ENCODE measurements at regions not wholly inside any gene's neighbourhood (a gene's known extent, or its start where the extent isn't known, plus 50 kb on each side); places are given as distances from the start of the nearest gene placed in this dataset.

GRCh38 chr9:115980054-115980453 is 173.5 kb upstream of the PAPPA start:
- TF ChIP-seq ARNTL (CRISPR knock-in tag; IDR thresholded peaks at IDR 0.05) = no peak
- no peak for TF ChIP-seq ZFX (CRISPR knock-in tag; IDR thresholded peaks at IDR 0.05; ENCODE audit: low read depth)
- TF ChIP-seq GTF2F1 (IDR thresholded peaks at IDR 0.05; ENCODE audit: low read length) = no peak
- TF ChIP-seq PBX3 (CRISPR knock-in tag; IDR thresholded peaks at IDR 0.05; ENCODE audit: borderline replicate concordance) = no peak
- TF ChIP-seq RARG (CRISPR knock-in tag; IDR thresholded peaks at IDR 0.05; ENCODE audit: low read depth) = no peak
- no peak for TF ChIP-seq CREB3 (CRISPR knock-in tag; IDR thresholded peaks at IDR 0.05)
- TF ChIP-seq NFE2 (CRISPR knock-in tag; IDR thresholded peaks at IDR 0.05) = no peak
